ENCODE measurements at regions not wholly inside any gene's neighbourhood (a gene's known extent, or its start where the extent isn't known, plus 50 kb on each side); places are given as distances from the start of the nearest gene placed in this dataset.

DNA sequence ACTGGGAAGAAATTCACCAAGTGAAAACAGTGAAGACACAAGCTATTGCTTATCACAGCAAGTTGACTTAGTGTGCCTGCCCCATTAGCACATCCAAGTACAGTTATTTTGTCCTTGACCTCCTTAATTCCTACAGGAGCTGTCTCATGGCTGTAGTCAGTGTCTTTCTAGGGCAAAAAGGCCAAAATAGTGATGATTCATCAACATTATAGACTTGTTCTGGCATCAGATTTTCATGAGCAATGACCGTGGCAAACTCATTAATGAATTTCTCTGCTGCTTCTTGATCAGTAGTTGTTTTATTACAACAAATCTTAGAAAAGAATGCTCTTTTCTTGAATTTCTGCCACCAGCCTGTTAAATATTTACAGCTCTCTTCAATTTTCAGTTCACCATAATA lies 1169.3 kb upstream of the DDX18 start:
- Mint-ChIP-seq H3K4me3 (no peak overlapping the region), H3K27me3 (no peaks in the 10 kb centered on the region), H3K9me3 (peaks cover 5% of the 10 kb centered on the region), H3K27ac (no peak overlapping the region), H3K4me1 (no peaks in the 10 kb centered on the region), H3K36me3 (ENCODE audit: low read depth) (no peaks in the 10 kb centered on the region)
- DNase-seq = no peak
- POLR2A ChIA-PET = no interaction called here
- CTCF ChIA-PET = no interaction called here

DNA sequence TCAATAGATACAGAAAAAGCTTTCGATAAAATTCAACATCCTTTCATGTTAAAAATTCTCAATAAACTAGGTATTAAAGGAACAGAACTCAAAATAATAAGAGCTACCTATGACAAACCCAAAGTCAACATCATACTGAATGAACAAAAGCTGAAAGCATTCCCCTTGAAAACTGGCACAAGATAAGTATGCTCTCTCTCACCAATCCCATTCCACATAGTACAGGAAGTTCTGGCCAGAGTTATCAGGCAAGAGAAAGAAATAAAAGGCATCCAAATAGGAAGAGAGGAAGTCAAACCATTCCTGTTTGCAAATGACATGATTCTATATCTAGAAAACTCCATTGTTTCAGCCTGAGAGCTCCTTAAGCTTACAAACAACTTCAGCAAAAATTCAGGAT lies 1145.8 kb upstream of the DDX18 start:
- POLR2A ChIA-PET = no interaction called here
- Mint-ChIP-seq H3K27me3 (no peaks in the 10 kb centered on the region), H3K27ac (no peak overlapping the region), H3K4me1 (no peaks in the 10 kb centered on the region), H3K36me3 (ENCODE audit: low read depth) (no peaks in the 10 kb centered on the region), H3K4me3 (no peak overlapping the region), H3K9me3 (peaks cover 6% of the 10 kb centered on the region)
- CTCF ChIA-PET = no interaction called here
- no peak for DNase-seq

DNA sequence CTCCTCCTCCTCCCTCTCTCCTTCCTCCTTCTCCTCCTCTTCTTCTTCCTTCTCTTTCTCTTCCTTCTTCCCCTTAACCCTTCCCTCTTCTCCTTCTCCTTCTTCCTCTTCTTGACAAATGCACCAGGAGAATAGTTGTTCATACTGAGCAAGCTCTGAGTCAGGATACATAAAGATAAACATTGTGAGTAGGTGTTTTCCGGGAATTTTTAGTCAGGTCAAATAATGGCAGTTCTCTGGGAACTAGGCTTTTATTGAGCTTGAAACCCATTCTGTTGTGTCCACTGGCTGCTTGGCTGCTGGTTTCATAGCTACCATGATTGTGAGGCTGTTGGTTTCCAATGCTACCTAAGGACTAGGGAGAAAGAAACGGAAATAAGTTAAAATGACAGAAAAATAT lies 1144.7 kb upstream of the DDX18 start:
- H3K27ac Mint-ChIP-seq = no peak overlapping the region
- DNase-seq = no peak

DNA sequence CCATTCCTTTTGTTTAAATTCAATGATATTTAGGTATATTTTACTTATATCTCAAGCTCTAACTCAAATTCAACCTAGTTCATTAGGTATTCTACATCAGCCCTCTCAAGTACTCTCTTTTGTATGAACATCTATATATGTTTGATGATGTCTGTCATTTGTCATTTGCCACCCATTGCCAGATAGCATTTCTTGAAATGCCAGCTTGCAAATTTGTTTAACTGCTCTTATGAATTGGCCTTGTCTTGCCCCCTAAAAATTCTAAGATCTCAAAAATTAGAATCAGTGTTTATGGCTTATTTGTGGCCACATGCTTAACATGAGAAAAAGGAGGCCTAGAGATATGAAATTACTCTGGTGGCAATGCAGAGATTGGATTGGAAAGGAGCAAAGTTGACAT lies 1140.3 kb upstream of the DDX18 start:
- DNase-seq = no peak
- no peaks in the 10 kb centered on the region for H3K27me3 Mint-ChIP-seq
- no peaks in the 10 kb centered on the region for H3K36me3 Mint-ChIP-seq (ENCODE audit: low read depth)
- H3K4me1 Mint-ChIP-seq = no peaks in the 10 kb centered on the region
- H3K4me3 Mint-ChIP-seq = no peak overlapping the region
- POLR2A ChIA-PET = no interaction called here
- H3K27ac Mint-ChIP-seq = no peak overlapping the region
- CTCF ChIA-PET = no interaction called here
- H3K9me3 Mint-ChIP-seq = peaks cover 13% of the 10 kb centered on the region

More for the DNA sequence above, 1144.7 kb upstream of the DDX18 start:
- H3K27me3 Mint-ChIP-seq = no peaks in the 10 kb centered on the region
- peaks cover 6% of the 10 kb centered on the region for H3K9me3 Mint-ChIP-seq
- no peak overlapping the region for H3K4me3 Mint-ChIP-seq
- H3K36me3 Mint-ChIP-seq (ENCODE audit: low read depth) = no peaks in the 10 kb centered on the region
- CTCF ChIA-PET = no interaction called here
- no peaks in the 10 kb centered on the region for H3K4me1 Mint-ChIP-seq
- POLR2A ChIA-PET = no interaction called here

DNA sequence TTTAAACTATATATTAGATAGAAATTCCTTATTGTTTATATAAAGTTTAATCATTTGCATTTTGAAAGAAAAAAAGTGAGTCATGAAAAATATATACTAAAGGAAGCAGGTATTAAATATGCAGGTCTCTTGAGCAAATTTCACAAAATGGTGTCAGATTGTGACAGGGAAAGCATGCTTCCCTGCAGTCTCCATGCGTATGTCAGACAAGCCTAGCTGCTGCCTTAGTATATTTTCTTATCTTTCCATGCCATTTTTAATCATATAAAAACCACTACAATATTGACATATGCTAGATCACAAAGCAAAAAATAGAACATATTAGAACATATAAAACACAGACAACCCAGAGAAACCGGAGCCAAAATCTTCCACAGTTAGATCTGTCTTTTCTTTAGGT lies 1137.7 kb upstream of the DDX18 start:
- no peaks in the 10 kb centered on the region for H3K4me1 Mint-ChIP-seq
- no peaks in the 10 kb centered on the region for H3K36me3 Mint-ChIP-seq (ENCODE audit: low read depth)
- no peak for DNase-seq
- CTCF ChIA-PET = no interaction called here
- peaks cover 13% of the 10 kb centered on the region for H3K9me3 Mint-ChIP-seq
- H3K27me3 Mint-ChIP-seq = no peaks in the 10 kb centered on the region
- POLR2A ChIA-PET = no interaction called here
- no peak overlapping the region for H3K4me3 Mint-ChIP-seq
- no peak overlapping the region for H3K27ac Mint-ChIP-seq

DNA sequence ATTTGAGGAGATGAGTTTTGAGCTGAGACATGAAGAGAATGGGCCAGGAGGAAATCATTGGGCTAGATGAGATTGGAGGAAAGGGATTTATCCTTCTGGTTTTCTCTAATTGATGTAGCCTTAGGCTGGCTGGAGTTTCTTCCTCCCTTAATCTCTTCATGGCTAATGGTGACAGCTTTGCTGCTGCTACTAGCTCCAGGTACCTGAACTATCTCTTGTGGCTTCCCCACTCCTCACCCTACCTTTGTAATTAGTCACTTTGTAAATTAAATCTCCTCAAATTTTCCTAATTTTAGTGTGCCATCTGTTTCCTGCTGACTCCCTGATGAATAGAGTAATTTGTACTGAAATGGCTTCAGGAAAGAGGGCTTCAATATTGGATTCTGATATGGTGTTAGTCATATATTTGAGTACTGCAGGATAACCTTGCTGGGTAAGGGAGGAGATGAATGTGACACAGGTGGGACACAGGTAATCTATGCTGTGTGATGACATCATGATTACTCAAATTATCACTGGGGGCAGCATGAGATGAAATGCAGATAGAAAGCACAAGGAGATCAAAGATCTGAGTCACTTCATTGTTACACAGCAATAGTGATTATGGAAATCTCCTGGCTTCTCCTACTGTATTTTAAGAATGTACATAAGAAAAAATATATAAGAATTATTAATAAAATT lies 1134.1 kb upstream of the DDX18 start:
- Mint-ChIP-seq H3K4me1 (no peaks in the 10 kb centered on the region), H3K9me3 (peaks cover 9% of the 10 kb centered on the region), H3K27me3 (no peaks in the 10 kb centered on the region), H3K4me3 (no peak overlapping the region), H3K27ac (no peak overlapping the region), H3K36me3 (ENCODE audit: low read depth) (no peaks in the 10 kb centered on the region)
- CTCF ChIA-PET = no interaction called here
- POLR2A ChIA-PET = no interaction called here
- no peak for DNase-seq

DNA sequence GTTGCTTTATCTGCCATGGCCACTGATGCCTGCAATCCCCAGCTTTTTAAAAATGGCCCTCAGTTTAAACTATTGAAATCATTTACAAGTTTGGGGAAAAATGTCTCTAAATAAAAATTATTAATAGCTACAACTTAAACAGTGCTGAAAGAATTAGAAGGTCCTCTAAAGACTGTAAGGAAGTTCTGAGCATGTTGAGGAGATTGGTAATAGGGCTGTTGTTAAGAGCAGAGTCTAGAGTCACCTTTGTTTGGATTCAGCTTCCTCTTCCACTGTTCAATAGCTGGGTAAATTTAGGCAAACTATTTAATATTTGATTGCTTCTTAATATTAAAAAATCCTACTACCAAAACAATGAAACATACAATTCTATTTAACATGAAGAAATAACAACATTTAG lies 1127.1 kb upstream of the DDX18 start:
- Mint-ChIP-seq H3K4me3 (no peak overlapping the region), H3K9me3 (peaks cover 7% of the 10 kb centered on the region), H3K36me3 (ENCODE audit: low read depth) (no peaks in the 10 kb centered on the region), H3K4me1 (no peaks in the 10 kb centered on the region), H3K27ac (no peak overlapping the region), H3K27me3 (no peaks in the 10 kb centered on the region)
- ChIA-PET CTCF (no interaction called here), POLR2A (no interaction called here)
- no peak for DNase-seq

DNA sequence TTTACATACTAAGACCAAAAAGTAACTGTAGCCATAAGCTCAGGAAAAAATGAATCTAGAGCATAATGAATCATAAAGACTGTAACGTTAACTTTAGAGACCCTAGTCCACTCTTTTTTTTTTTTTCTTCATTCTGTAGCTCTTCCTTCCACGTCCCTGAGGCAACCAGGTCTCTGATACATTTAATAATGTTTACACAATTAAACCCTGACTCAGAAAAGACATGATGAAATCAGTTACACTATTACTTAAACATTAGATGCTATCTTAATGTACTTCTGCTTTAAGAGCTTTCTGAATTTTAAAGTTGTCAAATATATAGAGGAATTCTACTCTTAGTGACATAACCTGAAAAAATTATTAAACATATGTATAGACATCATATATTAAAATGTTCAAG lies 1121.5 kb upstream of the DDX18 start:
- Mint-ChIP-seq H3K27me3 (no peaks in the 10 kb centered on the region), H3K4me3 (no peak overlapping the region), H3K27ac (no peak overlapping the region), H3K36me3 (ENCODE audit: low read depth) (no peaks in the 10 kb centered on the region), H3K9me3 (no peaks in the 10 kb centered on the region), H3K4me1 (no peaks in the 10 kb centered on the region)
- no peak for DNase-seq
- ChIA-PET POLR2A (no interaction called here), CTCF (no interaction called here)

DNA sequence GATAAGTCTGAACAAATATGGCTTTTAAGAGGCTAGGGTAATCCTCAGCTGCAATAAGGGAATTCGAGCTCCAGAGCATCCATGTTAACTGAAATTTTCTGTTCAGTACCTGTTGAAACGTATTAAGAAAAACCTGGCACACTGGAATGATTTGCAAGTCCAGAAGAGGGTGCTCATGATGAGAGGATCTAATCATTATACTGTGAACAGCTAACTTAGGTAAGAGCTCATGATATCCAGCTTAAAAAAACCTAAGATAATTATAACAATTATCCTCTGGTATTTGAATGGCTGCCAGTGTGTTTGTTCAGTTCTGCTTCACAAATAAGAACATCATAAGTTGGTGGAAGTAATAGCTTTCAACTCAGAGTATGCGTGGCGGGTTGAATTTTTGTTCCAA lies 1118.3 kb upstream of the DDX18 start:
- POLR2A ChIA-PET = no interaction called here
- no peaks in the 10 kb centered on the region for H3K27me3 Mint-ChIP-seq
- DNase-seq = no peak
- CTCF ChIA-PET = no interaction called here
- H3K4me1 Mint-ChIP-seq = no peaks in the 10 kb centered on the region
- no peaks in the 10 kb centered on the region for H3K36me3 Mint-ChIP-seq (ENCODE audit: low read depth)
- no peak overlapping the region for H3K27ac Mint-ChIP-seq
- no peak overlapping the region for H3K4me3 Mint-ChIP-seq
- peaks cover 3% of the 10 kb centered on the region for H3K9me3 Mint-ChIP-seq

DNA sequence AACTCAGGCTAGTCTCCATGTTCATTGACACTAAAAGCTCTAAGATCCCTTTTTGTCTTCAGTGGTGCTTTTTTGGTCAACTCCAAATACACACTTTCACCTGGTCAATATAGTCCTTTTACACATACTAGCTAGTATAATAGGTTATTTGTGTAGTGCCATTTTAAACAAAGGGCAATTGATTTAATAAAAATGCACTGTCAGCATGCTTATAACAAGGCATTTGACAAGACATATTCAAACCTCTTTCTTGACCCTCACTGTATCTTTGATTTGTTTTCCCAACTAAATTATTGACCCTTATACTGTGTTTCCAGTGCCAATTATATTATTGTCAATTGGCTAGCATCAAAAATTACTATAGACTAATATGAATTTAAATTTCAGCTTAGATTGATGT lies 1117.6 kb upstream of the DDX18 start:
- no peak overlapping the region for H3K27ac Mint-ChIP-seq
- ChIA-PET CTCF (no interaction called here), POLR2A (no interaction called here)
- H3K4me3 Mint-ChIP-seq = no peak overlapping the region
- peaks cover 3% of the 10 kb centered on the region for H3K9me3 Mint-ChIP-seq
- H3K36me3 Mint-ChIP-seq (ENCODE audit: low read depth) = no peaks in the 10 kb centered on the region
- no peaks in the 10 kb centered on the region for H3K4me1 Mint-ChIP-seq
- DNase-seq = no peak
- no peaks in the 10 kb centered on the region for H3K27me3 Mint-ChIP-seq

DNA sequence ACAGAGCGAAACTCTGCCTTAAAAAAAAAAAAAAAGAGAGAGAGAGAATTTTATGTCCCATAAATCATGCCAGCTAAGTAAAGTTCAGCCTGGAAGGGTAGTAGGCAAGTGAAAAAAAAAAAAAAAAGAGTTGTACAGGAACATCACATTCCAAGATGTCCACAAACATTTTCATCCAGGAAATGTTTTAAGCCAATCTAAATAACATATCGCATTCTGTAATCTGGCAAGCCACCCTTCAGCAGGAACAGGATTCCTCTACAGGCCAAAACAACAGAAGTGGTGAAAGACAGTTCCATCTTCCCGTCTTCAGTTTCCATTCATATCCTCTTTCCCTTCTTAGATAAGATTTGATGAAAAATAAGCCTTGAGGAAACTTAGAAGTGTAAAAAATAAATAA lies 1108.1 kb upstream of the DDX18 start:
- no peak for DNase-seq
- no peaks in the 10 kb centered on the region for H3K27me3 Mint-ChIP-seq
- H3K4me3 Mint-ChIP-seq = no peak overlapping the region
- ChIA-PET CTCF (no interaction called here), POLR2A (no interaction called here)
- H3K9me3 Mint-ChIP-seq = peaks cover 14% of the 10 kb centered on the region
- H3K27ac Mint-ChIP-seq = no peak overlapping the region
- no peaks in the 10 kb centered on the region for H3K4me1 Mint-ChIP-seq
- H3K36me3 Mint-ChIP-seq (ENCODE audit: low read depth) = no peaks in the 10 kb centered on the region

DNA sequence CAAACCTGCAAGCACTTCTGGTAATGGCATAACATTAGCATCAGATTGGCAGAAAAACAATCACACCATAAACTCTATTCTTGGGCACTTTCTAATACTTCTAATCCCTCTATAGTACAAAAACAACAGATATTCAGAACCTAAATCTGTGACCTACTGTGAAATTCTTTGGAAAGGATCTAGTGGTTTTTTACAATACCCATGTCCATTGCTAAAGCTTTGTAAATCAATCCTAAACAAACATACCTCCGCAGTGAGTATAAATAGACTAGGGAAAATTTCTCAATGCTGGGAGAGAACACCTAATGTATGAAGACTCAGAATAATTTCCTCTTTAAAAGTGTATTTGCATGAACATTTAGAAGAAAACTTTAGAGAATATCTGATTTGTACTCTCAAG lies 1098.5 kb upstream of the DDX18 start:
- H3K4me1 Mint-ChIP-seq = no peaks in the 10 kb centered on the region
- CTCF ChIA-PET = no interaction called here
- H3K9me3 Mint-ChIP-seq = peaks cover 4% of the 10 kb centered on the region
- H3K27ac Mint-ChIP-seq = no peak overlapping the region
- no peaks in the 10 kb centered on the region for H3K27me3 Mint-ChIP-seq
- no peaks in the 10 kb centered on the region for H3K36me3 Mint-ChIP-seq (ENCODE audit: low read depth)
- POLR2A ChIA-PET = no interaction called here
- H3K4me3 Mint-ChIP-seq = no peak overlapping the region
- DNase-seq = no peak

DNA sequence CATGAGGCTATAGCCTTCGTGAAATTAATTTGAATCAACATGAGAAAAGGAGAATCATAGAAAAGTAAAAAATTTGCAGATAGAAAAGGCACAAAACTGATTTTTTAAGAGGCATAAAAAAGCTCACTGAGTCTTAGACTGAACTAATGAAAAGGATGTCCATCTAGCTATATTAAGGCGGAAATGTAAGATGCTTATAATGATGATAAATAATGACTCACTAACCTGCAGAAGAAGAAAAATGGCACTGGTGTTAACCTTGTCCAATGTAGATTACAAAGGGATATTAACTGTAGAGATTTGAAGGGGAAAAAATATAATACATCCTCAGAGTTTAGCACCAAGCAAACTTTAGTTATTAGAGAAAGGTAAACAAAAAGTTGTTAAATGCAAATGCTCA lies 1098.0 kb upstream of the DDX18 start:
- no peak overlapping the region for H3K4me3 Mint-ChIP-seq
- H3K4me1 Mint-ChIP-seq = no peaks in the 10 kb centered on the region
- CTCF ChIA-PET = no interaction called here
- H3K27me3 Mint-ChIP-seq = no peaks in the 10 kb centered on the region
- no peaks in the 10 kb centered on the region for H3K36me3 Mint-ChIP-seq (ENCODE audit: low read depth)
- no peak for DNase-seq
- POLR2A ChIA-PET = no interaction called here
- H3K9me3 Mint-ChIP-seq = peaks cover 8% of the 10 kb centered on the region
- H3K27ac Mint-ChIP-seq = no peak overlapping the region

DNA sequence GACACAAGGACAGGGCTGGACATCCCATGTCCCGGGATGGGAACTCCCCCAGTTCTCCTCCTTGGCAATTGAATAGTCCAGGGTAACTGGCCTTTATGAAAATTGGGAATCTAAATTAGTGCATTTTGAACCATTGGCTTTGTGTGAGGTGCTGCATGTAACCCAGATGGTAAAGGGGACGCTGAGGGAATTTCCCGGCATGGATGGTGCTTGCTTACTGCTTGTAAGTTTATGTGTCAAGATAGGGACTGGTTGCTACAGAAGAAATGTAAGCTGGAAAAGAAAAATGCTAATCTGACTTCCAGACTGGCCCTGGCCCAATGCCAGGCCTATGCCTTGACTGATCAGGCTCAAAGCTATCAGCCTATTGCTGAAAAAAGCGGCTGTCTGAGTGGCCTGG lies 1096.7 kb upstream of the DDX18 start:
- H3K36me3 Mint-ChIP-seq (ENCODE audit: low read depth) = no peaks in the 10 kb centered on the region
- H3K4me3 Mint-ChIP-seq = no peak overlapping the region
- H3K27me3 Mint-ChIP-seq = no peaks in the 10 kb centered on the region
- peaks cover 13% of the 10 kb centered on the region for H3K9me3 Mint-ChIP-seq
- no peak for DNase-seq
- POLR2A ChIA-PET = no interaction called here
- no peak overlapping the region for H3K27ac Mint-ChIP-seq
- CTCF ChIA-PET = no interaction called here
- H3K4me1 Mint-ChIP-seq = no peaks in the 10 kb centered on the region

DNA sequence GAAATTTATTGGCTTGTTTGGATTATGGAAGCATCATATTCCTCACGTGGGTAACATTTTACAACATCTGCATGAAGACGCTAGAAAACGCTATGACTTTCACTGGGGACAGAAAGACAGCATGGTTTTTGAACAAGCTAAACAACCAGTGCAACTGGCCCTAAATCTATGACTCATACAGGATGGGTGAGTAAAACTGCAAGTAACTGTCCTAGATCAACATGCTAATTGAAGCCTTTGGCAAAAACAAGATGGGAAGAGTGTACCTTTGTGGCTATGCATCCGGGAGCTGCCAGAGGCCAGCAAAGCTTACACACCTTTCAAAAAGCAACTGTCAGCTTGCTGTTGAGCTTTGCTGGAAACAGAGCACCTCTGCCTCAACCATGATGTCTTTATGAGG lies 1096.0 kb upstream of the DDX18 start:
- Mint-ChIP-seq H3K9me3 (peaks cover 15% of the 10 kb centered on the region), H3K4me1 (no peaks in the 10 kb centered on the region), H3K27ac (no peak overlapping the region), H3K27me3 (no peaks in the 10 kb centered on the region), H3K4me3 (no peak overlapping the region), H3K36me3 (ENCODE audit: low read depth) (no peaks in the 10 kb centered on the region)
- no peak for DNase-seq
- ChIA-PET POLR2A (no interaction called here), CTCF (no interaction called here)
